Neural progenitor cell (in vitro differentiated cells): ENCODE measurements at regions not wholly inside any gene's neighbourhood (a gene's known extent, or its start where the extent isn't known, plus 50 kb on each side); places are given as distances from the start of the nearest gene placed in this dataset.

Source experiments
- DNase-seq: peaks from one replicate; pipeline ENCODE4 v3.0.0-alpha.2; 2016; ENCODE audit warnings: low spot score
- H2AFZ ChIP-seq: fragments of 200-600 bp; sonication (generic); replicated peaks from 2 replicates; pipeline ENCODE4 v1.6.1; 2016; ENCODE audit warnings: antibody characterized with exemption
- H3F3A ChIP-seq: fragments of 200-600 bp; sonication (generic); 2 replicates; pipeline ENCODE4 v1.6.1; 2016; ENCODE audit warnings: antibody characterized with exemption, low read depth
- H3K27ac ChIP-seq: fragments of 200-600 bp; sonication (generic); 2 replicates; pipeline ENCODE4 v1.5.1; 2016; ENCODE audit warnings: mild to moderate bottlenecking
- H3K27me3 ChIP-seq: fragments of 200-600 bp; sonication (generic); 2 replicates; pipeline ENCODE4 v1.6.1; 2016; ENCODE audit warnings: mild to moderate bottlenecking, moderate library complexity
- H3K36me3 ChIP-seq: fragments of 200-600 bp; sonication (generic); 2 replicates; pipeline ENCODE4 v1.5.1; 2016
- H3K4me1 ChIP-seq: fragments of 200-600 bp; sonication (generic); 2 replicates; pipeline ENCODE4 v1.6.1; 2016; ENCODE audit warnings: mixed run types
- H3K4me2 ChIP-seq: fragments of 200-600 bp; sonication (generic); 2 replicates; pipeline ENCODE4 v1.6.1; 2016
- H3K4me3 ChIP-seq: fragments of 200-600 bp; sonication (generic); 2 replicates; pipeline ENCODE4 v1.5.1; 2016
- H3K79me2 ChIP-seq: fragments of 200-600 bp; sonication (generic); 2 replicates; pipeline ENCODE4 v1.6.1; 2016; ENCODE audit warnings: low read depth
- H3K9ac ChIP-seq: fragments of 200-600 bp; sonication (generic); 2 replicates; pipeline ENCODE4 v1.6.1; 2016
- H3K9me3 ChIP-seq: fragments of 200-600 bp; sonication (generic); 2 replicates; pipeline ENCODE4 v1.5.1; 2016; ENCODE audit warnings: low read depth
- H4K20me1 ChIP-seq: fragments of 200-600 bp; sonication (generic); 2 replicates; pipeline ENCODE4 v1.6.1; 2016; ENCODE audit warnings: low read depth
- H3K27ac Mint-ChIP-seq: 3 replicates; pipeline ENCODE4 v1.8.0; 2021; ENCODE audit warnings: mixed read lengths
- H3K27me3 Mint-ChIP-seq: 2 replicates; pipeline ENCODE4 v1.8.0; 2022; ENCODE audit warnings: low read depth, mild to moderate bottlenecking, inconsistent platforms, moderate library complexity, mixed read lengths; ENCODE audit not compliant: insufficient read depth
- H3K36me3 Mint-ChIP-seq: 3 replicates; pipeline ENCODE4 v1.8.0; 2021; ENCODE audit warnings: mixed read lengths
- H3K4me1 Mint-ChIP-seq: 3 replicates; pipeline ENCODE4 v1.8.0; 2021; ENCODE audit warnings: mixed read lengths
- H3K4me3 Mint-ChIP-seq: 3 replicates; pipeline ENCODE4 v1.8.0; 2021; ENCODE audit warnings: mild to moderate bottlenecking, moderate library complexity, mixed read lengths
- H3K9me3 Mint-ChIP-seq: 3 replicates; pipeline ENCODE4 v1.8.0; 2020; ENCODE audit warnings: mixed read lengths
- EZH2 ChIP-seq: fragments of 200-600 bp; sonication (generic); IDR thresholded peaks from 2 replicates; pipeline ENCODE4 v1.6.1; 2017; ENCODE audit warnings: antibody characterized with exemption, mild to moderate bottlenecking, moderate library complexity
- EZH2phosphoT487 ChIP-seq: fragments of 200-600 bp; sonication (generic); IDR thresholded peaks from 2 replicates; pipeline ENCODE4 v1.6.1; 2017; ENCODE audit warnings: antibody characterized with exemption
- TF ChIP-seq, protein P1 (sequence below): fragments of 200-600 bp; sonication (generic); IDR thresholded peaks from 2 replicates; pipeline ENCODE4 v1.5.1; 2017; ENCODE audit warnings: antibody characterized with exemption, mild to moderate bottlenecking

DNA sequence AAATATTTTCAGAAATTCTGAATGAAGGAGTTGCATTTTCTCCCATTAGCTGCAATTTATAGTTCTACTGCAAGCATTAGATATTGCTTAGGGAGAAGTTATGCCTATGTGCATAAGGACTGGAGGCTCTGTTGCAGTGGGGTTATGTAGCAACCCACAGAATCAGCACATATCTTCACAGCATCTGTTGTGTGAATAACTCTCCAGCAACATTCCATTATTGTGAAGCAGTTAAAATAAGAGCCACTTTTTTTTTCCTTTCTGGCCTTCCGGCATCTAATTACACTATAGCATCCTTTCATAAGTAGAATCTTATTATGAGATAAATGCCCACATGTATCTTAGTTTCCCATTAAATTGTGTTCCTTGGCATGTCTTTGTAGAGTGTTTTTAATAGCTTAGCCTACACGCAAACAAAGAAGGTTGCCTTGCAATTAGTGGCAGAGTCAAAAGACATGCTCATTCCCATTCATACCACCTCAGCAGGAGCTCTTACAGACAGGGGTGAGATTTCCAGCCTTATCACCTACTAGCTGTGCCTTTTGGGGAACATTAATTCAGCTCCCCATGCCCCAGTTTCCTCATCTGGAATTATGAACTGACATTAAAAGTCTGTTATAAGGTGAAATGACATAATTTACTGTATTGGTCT is 596.0 kb upstream of the GOT2 start:
- Histone ChIP-seq H3K9me3 (no peaks in the 10 kb centered on the region), H3K79me2 (no peaks in the 10 kb centered on the region), H3K4me2 (peak overlapping the region; percentile 25), H3K4me3 (peak overlapping the region; percentile 0), H2AFZ (no peak overlapping the region), H3K27me3 (no peaks in the 10 kb centered on the region), H4K20me1 (no peaks in the 10 kb centered on the region), H3K4me1 (peaks cover 19% of the 10 kb centered on the region), H3K36me3 (no peaks in the 10 kb centered on the region), H3K9ac (no peak overlapping the region), H3F3A (peaks cover 21% of the 10 kb centered on the region), H3K27ac (peak overlapping the region; percentile 63)
- Mint-ChIP-seq H3K27ac (peak overlapping the region; percentile 82), H3K27me3 (peaks cover 4% of the 10 kb centered on the region), H3K9me3 (peaks cover 19% of the 10 kb centered on the region), H3K36me3 (no peaks in the 10 kb centered on the region), H3K4me1 (peaks cover 25% of the 10 kb centered on the region), H3K4me3 (no peak overlapping the region)
- peak; percentile 73 for DNase-seq
- TF ChIP-seq EZH2phosphoT487 (peak; percentile 91), EZH2 (no peak)
- TF ChIP-seq, protein P1, sequence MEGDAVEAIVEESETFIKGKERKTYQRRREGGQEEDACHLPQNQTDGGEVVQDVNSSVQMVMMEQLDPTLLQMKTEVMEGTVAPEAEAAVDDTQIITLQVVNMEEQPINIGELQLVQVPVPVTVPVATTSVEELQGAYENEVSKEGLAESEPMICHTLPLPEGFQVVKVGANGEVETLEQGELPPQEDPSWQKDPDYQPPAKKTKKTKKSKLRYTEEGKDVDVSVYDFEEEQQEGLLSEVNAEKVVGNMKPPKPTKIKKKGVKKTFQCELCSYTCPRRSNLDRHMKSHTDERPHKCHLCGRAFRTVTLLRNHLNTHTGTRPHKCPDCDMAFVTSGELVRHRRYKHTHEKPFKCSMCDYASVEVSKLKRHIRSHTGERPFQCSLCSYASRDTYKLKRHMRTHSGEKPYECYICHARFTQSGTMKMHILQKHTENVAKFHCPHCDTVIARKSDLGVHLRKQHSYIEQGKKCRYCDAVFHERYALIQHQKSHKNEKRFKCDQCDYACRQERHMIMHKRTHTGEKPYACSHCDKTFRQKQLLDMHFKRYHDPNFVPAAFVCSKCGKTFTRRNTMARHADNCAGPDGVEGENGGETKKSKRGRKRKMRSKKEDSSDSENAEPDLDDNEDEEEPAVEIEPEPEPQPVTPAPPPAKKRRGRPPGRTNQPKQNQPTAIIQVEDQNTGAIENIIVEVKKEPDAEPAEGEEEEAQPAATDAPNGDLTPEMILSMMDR = no peak

DNA sequence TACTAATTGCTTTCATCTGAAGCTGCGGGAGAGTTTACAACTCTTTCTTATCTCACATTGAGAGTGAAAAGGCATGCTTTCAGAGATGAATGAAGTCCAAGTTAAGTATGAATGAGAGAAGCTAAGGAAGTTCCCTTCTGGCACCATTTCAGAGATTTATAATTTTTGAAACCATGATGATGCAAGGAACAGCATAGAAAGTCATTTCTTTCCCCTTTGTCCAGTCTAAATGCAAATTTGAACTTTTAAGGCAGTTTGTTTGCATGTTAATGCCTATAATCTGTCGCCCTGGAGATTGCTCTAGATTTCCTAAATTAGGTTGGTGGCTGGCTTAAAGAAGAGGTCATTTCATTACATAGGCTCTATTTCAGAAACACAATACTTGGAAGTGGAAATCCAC is 594.8 kb upstream of the GOT2 start:
- H3K4me2 ChIP-seq = peak overlapping the region; percentile 23

DNA sequence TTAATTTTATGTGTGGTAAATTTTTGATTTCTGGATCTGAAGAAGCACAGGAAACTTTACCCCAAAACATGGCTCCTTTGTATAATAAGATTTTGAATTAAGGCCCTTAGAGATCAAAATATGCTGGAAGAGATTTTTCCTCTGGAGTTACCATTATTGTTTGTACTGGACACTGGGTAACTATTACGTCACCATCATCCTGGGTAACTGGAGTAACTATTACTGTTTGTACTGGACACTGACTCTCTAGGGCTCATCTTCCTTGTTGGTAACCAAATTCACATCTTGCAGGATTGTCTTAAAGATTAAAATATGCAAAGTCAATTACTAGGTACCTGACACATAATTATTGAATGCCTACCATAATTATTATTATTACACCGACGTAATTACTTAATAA is 593.8 kb upstream of the GOT2 start:
- H3K9me3 ChIP-seq = no peaks in the 10 kb centered on the region
- no peaks in the 10 kb centered on the region for H3K27me3 ChIP-seq
- H2AFZ ChIP-seq = no peak overlapping the region
- no peak overlapping the region for H3K27ac Mint-ChIP-seq
- no peak overlapping the region for H3K4me3 Mint-ChIP-seq
- H3K4me1 Mint-ChIP-seq = peaks cover 25% of the 10 kb centered on the region
- TF ChIP-seq EZH2 = no peak
- TF ChIP-seq, protein P1 = no peak
- no peak for TF ChIP-seq EZH2phosphoT487
- peaks cover 24% of the 10 kb centered on the region for H3K4me1 ChIP-seq
- H3K4me2 ChIP-seq = no peak overlapping the region
- H3K36me3 ChIP-seq = no peaks in the 10 kb centered on the region
- no peak overlapping the region for H3K9ac ChIP-seq
- DNase-seq = no peak
- H3K79me2 ChIP-seq = no peaks in the 10 kb centered on the region
- H3K9me3 Mint-ChIP-seq = peaks cover 19% of the 10 kb centered on the region
- H3K36me3 Mint-ChIP-seq = no peaks in the 10 kb centered on the region
- H3K4me3 ChIP-seq = no peak overlapping the region
- H3F3A ChIP-seq = peaks cover 21% of the 10 kb centered on the region
- H3K27me3 Mint-ChIP-seq = peaks cover 4% of the 10 kb centered on the region
- no peaks in the 10 kb centered on the region for H4K20me1 ChIP-seq
- H3K27ac ChIP-seq = no peak overlapping the region

More for the DNA sequence above, 594.8 kb upstream of the GOT2 start:
- Mint-ChIP-seq H3K36me3 (no peaks in the 10 kb centered on the region), H3K27me3 (peaks cover 4% of the 10 kb centered on the region), H3K4me1 (peaks cover 25% of the 10 kb centered on the region), H3K27ac (no peak overlapping the region), H3K4me3 (no peak overlapping the region), H3K9me3 (peaks cover 19% of the 10 kb centered on the region)
- H3F3A ChIP-seq = peaks cover 21% of the 10 kb centered on the region
- no peaks in the 10 kb centered on the region for H3K36me3 ChIP-seq
- no peak overlapping the region for H2AFZ ChIP-seq
- DNase-seq = no peak
- H3K27me3 ChIP-seq = no peaks in the 10 kb centered on the region
- TF ChIP-seq EZH2 = no peak
- TF ChIP-seq EZH2phosphoT487 = no peak
- TF ChIP-seq, protein P1 = no peak
- no peak overlapping the region for H3K27ac ChIP-seq
- no peak overlapping the region for H3K9ac ChIP-seq
- H3K4me1 ChIP-seq = peaks cover 19% of the 10 kb centered on the region
- H3K79me2 ChIP-seq = no peaks in the 10 kb centered on the region
- H4K20me1 ChIP-seq = no peaks in the 10 kb centered on the region
- no peaks in the 10 kb centered on the region for H3K9me3 ChIP-seq
- H3K4me3 ChIP-seq = no peak overlapping the region
